ENCODE measurements at regions not wholly inside any gene's neighbourhood (a gene's known extent, or its start where the extent isn't known, plus 50 kb on each side); places are given as distances from the start of the nearest gene placed in this dataset.
"Not testable (repeated sequence)": the region's sequence is repeated elsewhere in the genome, so short reads cannot be mapped to it uniquely, and the experiment has no call there.

DNA sequence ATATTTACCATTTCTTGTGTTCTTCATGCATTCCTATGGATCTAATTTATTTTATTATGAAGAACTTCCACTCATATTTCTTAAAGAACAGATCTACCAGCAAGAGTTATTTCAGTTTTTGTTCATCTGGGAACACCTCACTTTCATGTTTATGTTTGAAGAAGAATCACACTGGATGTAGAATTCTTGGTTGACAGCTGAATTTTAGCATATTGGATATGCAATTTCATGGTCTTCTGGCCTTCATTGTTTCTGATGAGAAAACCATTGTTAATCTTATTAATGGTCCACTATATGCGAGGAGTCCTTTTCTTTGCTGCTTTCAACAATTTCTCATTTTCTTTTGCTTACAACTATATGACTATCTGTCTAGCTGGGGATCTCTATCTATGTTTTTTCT, 189.2 kb downstream of the UXS1 start:
- H3K27ac Mint-ChIP-seq: no peak overlapping the region
- peaks cover 5% of the 10 kb centered on the region for H3K9me3 Mint-ChIP-seq
- no peaks in the 10 kb centered on the region for H3K4me1 Mint-ChIP-seq (ENCODE audit: low read depth)
- H3K4me3 Mint-ChIP-seq: no peak overlapping the region
- no peak for DNase-seq
- TF ChIP-seq, protein P1, sequence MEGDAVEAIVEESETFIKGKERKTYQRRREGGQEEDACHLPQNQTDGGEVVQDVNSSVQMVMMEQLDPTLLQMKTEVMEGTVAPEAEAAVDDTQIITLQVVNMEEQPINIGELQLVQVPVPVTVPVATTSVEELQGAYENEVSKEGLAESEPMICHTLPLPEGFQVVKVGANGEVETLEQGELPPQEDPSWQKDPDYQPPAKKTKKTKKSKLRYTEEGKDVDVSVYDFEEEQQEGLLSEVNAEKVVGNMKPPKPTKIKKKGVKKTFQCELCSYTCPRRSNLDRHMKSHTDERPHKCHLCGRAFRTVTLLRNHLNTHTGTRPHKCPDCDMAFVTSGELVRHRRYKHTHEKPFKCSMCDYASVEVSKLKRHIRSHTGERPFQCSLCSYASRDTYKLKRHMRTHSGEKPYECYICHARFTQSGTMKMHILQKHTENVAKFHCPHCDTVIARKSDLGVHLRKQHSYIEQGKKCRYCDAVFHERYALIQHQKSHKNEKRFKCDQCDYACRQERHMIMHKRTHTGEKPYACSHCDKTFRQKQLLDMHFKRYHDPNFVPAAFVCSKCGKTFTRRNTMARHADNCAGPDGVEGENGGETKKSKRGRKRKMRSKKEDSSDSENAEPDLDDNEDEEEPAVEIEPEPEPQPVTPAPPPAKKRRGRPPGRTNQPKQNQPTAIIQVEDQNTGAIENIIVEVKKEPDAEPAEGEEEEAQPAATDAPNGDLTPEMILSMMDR (IDR thresholded peaks at IDR 0.05): no peak
- no peaks in the 10 kb centered on the region for H3K36me3 Mint-ChIP-seq (ENCODE audit: low read depth)
- H3K27me3 Mint-ChIP-seq (ENCODE audit: insufficient read depth): peaks cover 3% of the 10 kb centered on the region; the same call in 1 of the 2 replicates

DNA sequence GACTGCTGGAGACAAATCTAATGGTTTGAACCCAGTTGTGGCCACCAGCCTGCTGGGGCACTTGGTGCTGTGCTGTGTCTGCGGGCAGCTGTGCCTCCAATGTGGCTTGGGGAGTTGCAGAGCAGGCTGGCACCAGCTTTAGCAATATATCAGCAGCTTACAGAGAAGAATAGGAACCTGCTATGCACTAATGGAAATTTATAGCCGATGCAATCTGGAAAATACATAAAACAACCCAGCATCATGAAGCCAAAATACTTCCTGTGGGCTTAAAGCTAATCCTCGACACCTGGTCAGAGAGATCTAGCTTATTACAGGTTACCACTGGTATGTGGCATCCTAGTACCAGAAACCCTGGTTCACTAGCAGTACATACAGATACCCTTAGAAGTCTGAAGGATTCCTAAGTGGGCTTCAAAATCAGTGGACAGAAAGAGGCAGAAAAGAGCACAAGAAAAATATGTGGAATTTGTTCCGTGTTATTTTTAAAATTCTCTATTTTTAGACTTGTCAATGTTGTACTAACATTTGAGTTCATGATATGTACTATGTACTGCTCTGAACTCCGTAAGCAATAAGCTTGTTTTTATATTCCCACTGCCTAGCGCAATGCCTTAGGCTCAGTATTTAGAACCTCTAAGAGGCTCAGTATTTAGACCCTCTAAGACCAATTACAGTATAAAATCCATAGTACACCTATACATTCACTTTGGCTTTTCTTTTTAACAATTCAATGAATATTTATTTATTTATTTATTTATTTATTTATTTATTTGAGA, 194.7 kb downstream of the UXS1 start:
- Mint-ChIP-seq H3K9me3 (peaks cover 8% of the 10 kb centered on the region), H3K4me1 (ENCODE audit: low read depth) (no peaks in the 10 kb centered on the region), H3K27ac (no peak overlapping the region), H3K4me3 (no peak overlapping the region), H3K27me3 (ENCODE audit: insufficient read depth) (peaks cover 5% of the 10 kb centered on the region; the same call in 1 of the 2 replicates), H3K36me3 (ENCODE audit: low read depth) (no peaks in the 10 kb centered on the region)
- DNase-seq: no peak
- TF ChIP-seq, protein P1 (IDR thresholded peaks at IDR 0.05): no peak

DNA sequence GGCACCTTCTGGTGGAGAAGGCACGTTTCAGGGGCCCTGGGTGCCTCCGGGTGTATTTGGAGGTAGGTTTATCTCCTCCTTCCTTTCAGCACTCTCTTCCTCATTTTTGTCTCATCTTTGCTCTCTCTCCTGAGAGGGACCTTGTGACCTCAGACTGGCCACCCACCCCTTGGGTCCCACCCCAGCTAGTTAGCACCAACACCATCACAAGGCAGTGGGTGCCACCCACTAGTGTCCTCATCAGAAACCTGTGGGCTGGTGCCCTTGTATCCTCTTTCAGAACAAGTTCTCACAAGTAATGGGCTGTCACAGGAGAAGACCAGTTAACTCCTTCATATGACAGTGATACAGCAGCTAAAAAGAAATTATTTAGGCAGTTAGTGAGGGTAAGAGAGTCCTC, 196.4 kb downstream of the UXS1 start:
- TF ChIP-seq, protein P1 (IDR thresholded peaks at IDR 0.05): no peak
- H3K4me1 Mint-ChIP-seq (ENCODE audit: low read depth): no peaks in the 10 kb centered on the region
- no peak overlapping the region for H3K4me3 Mint-ChIP-seq
- peaks cover 5% of the 10 kb centered on the region; the same call in 1 of the 2 replicates for H3K27me3 Mint-ChIP-seq (ENCODE audit: insufficient read depth)
- no peaks in the 10 kb centered on the region for H3K36me3 Mint-ChIP-seq (ENCODE audit: low read depth)
- peaks cover 18% of the 10 kb centered on the region for H3K9me3 Mint-ChIP-seq
- DNase-seq: no peak
- H3K27ac Mint-ChIP-seq: no peak overlapping the region

DNA sequence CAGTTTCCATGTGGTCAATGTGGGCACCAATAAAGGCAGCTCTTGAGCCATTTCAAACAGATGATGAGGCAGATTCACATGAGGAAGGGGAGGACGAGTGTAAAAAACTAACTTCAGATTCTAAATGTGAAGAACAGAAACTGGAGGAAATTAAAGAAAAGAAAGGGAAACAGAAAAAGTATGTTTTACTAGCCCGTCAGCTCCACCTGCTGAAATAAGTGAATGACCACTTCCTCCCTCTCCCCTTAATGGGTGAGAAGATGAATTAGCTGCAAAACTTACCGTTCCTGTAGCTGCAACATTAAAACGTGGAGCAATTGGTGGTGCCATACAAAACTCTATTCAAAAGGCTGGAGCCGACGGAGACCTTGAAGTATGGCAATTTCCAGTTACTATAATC, 203.5 kb downstream of the UXS1 start:
- peaks cover 12% of the 10 kb centered on the region for H3K27me3 Mint-ChIP-seq (ENCODE audit: insufficient read depth)
- no peak overlapping the region for H3K27ac Mint-ChIP-seq
- H3K4me3 Mint-ChIP-seq: no peak overlapping the region
- H3K36me3 Mint-ChIP-seq (ENCODE audit: low read depth): peaks cover 5% of the 10 kb centered on the region; the same call in 1 of the 2 replicates
- H3K9me3 Mint-ChIP-seq: peaks cover 26% of the 10 kb centered on the region
- TF ChIP-seq, protein P1 (IDR thresholded peaks at IDR 0.05): no peak
- H3K4me1 Mint-ChIP-seq (ENCODE audit: low read depth): no peaks in the 10 kb centered on the region
- DNase-seq: no peak

DNA sequence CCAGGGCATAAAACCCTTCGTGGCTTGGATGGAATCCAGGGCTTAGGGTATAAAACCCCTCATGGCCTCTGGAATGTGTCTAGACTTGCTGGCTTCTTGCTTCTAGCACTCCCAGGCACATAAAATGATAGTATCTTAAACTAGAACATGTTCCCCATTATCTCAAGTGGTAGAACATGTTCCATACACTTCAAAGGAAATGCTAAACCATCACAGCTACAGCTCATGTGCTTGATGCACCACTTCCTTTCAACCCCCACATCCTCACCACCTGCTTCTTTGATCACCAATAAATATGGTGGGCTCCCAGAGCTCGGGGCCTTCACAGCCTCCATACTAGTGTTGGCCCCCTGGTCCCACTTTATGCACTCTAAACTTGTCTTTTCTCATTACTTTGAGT, 204.3 kb downstream of the UXS1 start:
- H3K27ac Mint-ChIP-seq; H3K36me3 Mint-ChIP-seq (ENCODE audit: low read depth); DNase-seq; H3K4me1 Mint-ChIP-seq (ENCODE audit: low read depth); H3K4me3 Mint-ChIP-seq: not testable (repeated sequence)
- peaks cover 14% of the 10 kb centered on the region for H3K27me3 Mint-ChIP-seq (ENCODE audit: insufficient read depth)
- peaks cover 22% of the 10 kb centered on the region for H3K9me3 Mint-ChIP-seq

DNA sequence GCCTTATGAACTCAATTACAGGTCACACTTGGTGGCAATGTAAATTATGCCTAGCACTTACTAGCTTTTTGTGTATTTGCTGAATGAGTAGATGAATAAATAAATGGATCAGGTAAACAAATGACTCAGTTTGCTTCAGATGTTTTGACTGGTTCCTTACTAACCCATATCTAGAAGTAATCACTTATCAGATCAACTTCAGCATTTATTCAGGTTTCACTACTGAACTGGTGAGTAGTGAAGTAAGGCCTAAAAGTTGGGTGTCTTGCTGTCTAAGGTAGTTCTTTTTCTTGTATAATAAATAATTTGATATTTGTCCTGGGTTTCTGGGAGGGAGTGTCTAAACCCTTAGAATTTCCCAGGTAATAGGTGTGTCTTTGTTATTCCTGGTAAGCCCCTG, 205.0 kb downstream of the UXS1 start:
- H3K36me3 Mint-ChIP-seq (ENCODE audit: low read depth): peaks cover 5% of the 10 kb centered on the region; the same call in 1 of the 2 replicates
- H3K9me3 Mint-ChIP-seq: peaks cover 14% of the 10 kb centered on the region; the same call in 1 of the 2 replicates
- H3K4me3 Mint-ChIP-seq: no peak overlapping the region
- H3K27ac Mint-ChIP-seq: no peak overlapping the region
- TF ChIP-seq, protein P1 (IDR thresholded peaks at IDR 0.05): no peak
- H3K27me3 Mint-ChIP-seq (ENCODE audit: insufficient read depth): peaks cover 15% of the 10 kb centered on the region
- DNase-seq: no peak
- H3K4me1 Mint-ChIP-seq (ENCODE audit: low read depth): no peaks in the 10 kb centered on the region
